Panc1 (cell line): ENCODE measurements at regions not wholly inside any gene's neighbourhood (a gene's known extent, or its start where the extent isn't known, plus 50 kb on each side); places are given as distances from the start of the nearest gene placed in this dataset. TPM values are rescaled to one million over a fixed set of nuclear protein-coding genes. Genes with fewer than 3 reads are reported as not detected.

Source experiments
- ATAC-seq: fragments of 200-7000 bp; cut with Tn5 transposase; 2 replicates; pipeline ENCODE4 v1.9.1; 2020; ENCODE audit warnings: mild to moderate bottlenecking, moderate library complexity
- BruUV-seq: library from RNA; stranded (reverse); fragments of 400-500 nt; replicated peaks from 2 replicates; lab custom pipeline; 2021; lab: Mats Ljungman, UMichigan
- CTCF ChIA-PET: fragments of 300-600 bp; sonication (Branson Sonifier 250); formaldehyde crosslinking; loops from one replicate; lab custom pipeline; 2022; ENCODE audit warnings: antibody characterized with exemption; lab: Charles Lee
- POLR2A ChIA-PET: fragments of 300-600 bp; sonication (Branson Sonifier 250); formaldehyde crosslinking; loops from one replicate; lab custom pipeline; 2022; ENCODE audit warnings: antibody characterized with exemption; lab: Charles Lee
- DNase-seq: peaks from one replicate; pipeline ENCODE4 v3.0.0-alpha.2; 2010; ENCODE audit warnings: low read depth, low spot score
- H3K27ac ChIP-seq: 2 replicates; pipeline ENCODE4 v1.5.1; 2011; ENCODE audit warnings: mild to moderate bottlenecking, low read length, inconsistent platforms
- H3K27me3 ChIP-seq: fragments of 200-500 bp; sonication (Bioruptor generic); 2 replicates; pipeline ENCODE4 v1.6.0; 2014; ENCODE audit warnings: low read length, inconsistent platforms; ENCODE audit not compliant: control insufficient read depth, insufficient read depth
- H3K36me3 ChIP-seq: fragments of 200-500 bp; sonication (Bioruptor generic); 2 replicates; pipeline ENCODE4 v1.5.1; 2014; ENCODE audit warnings: inconsistent platforms, mild to moderate bottlenecking, low read length, moderate library complexity; ENCODE audit not compliant: control insufficient read depth, insufficient read depth
- H3K4me1 ChIP-seq: 2 replicates; pipeline ENCODE4 v1.5.1; 2011; ENCODE audit warnings: inconsistent platforms, mild to moderate bottlenecking, low read length, moderate library complexity; ENCODE audit not compliant: control insufficient read depth, insufficient read depth
- H3K4me3 ChIP-seq, 2 experiments: 2 replicates each; pipeline ENCODE4 v1.5.1; 2011 to 2012; ENCODE audit warnings: low read depth in 2 of 2, low read length in 2 of 2, mild to moderate bottlenecking in 2 of 2, inconsistent platforms in 1 of 2, moderate library complexity in 1 of 2
- H3K9me3 ChIP-seq: fragments of 200-500 bp; sonication (Bioruptor generic); 2 replicates; pipeline ENCODE4 v1.5.1; 2014; ENCODE audit warnings: low read depth, mild to moderate bottlenecking, inconsistent platforms, low read length, moderate library complexity; ENCODE audit not compliant: control insufficient read depth, insufficient read depth
- POLR2AphosphoS5 ChIP-seq: IDR thresholded peaks from 2 replicates; pipeline ENCODE4 v1.6.1; 2012; ENCODE audit warnings: mild to moderate bottlenecking, low read depth, low read length, moderate library complexity
- SIN3A ChIP-seq: IDR thresholded peaks from 2 replicates; pipeline ENCODE4 v1.6.1; 2012; ENCODE audit warnings: low read depth, mild to moderate bottlenecking, low read length, moderate library complexity, borderline replicate concordance; ENCODE audit not compliant: insufficient read depth
- TCF7L2 ChIP-seq: IDR thresholded peaks from 2 replicates; pipeline ENCODE4 v1.6.1; 2011; ENCODE audit warnings: mild to moderate bottlenecking, low read depth, low read length, inconsistent platforms
- in situ Hi-C: cut with HindIII; loops from 2 replicates; pipeline ENCODE4 v1.10.0; 2016; ENCODE audit warnings: low sequenced_read_pairs, low pct_unique_long_range_greater_than_20kb
- intact Hi-C: fragments of 100-400 bp; cut with micrococcal nuclease; formaldehyde crosslinking; loops from one replicate; pipeline ENCODE4 v1.10.0; 2022; ENCODE audit not compliant: unreplicated experiment
- microRNA-seq: library from miRNA; unstranded; fragments of <30 nt; microRNA quantifications from one replicate; pipeline ENCODE4 v1.1.0, GENCODE V29; 2020; ENCODE audit not compliant: unreplicated experiment
- TF ChIP-seq, protein P1 (sequence below): fragments of 450-650 bp; IDR thresholded peaks from 2 replicates; pipeline ENCODE4 v1.5.1; 2017; ENCODE audit warnings: mild to moderate bottlenecking
- TF ChIP-seq, protein P2 (sequence below), 2 experiments: IDR thresholded peaks; 2 replicates each; pipeline ENCODE4 v1.6.1; 2011 to 2012; ENCODE audit warnings: low read depth in 2 of 2, control low read depth in 1 of 2, low read length in 1 of 2, mild to moderate bottlenecking in 1 of 2, moderate library complexity in 1 of 2; ENCODE audit not compliant: insufficient read depth in 1 of 2

DNA sequence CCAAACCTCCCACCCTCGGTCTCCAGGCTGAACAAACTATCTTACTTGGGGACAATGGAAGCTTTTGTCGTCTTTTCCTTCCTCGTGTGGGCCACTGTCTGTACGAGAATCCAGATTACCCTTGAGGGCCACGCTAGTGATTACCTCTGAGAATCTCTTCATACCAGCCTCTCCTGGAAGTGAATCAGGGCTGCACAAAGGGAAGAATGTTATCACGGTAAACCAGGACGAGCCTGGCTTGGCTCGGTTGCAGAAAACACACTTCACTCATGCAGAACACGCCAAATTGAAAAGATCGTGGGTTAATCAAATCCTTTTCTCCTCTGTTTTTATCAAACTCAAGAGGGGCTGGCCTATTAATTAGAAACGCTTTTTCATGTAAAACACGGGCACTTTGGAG is 51.6 kb upstream of the MYL2 start:
- intact Hi-C loops = no loop called here
- in situ Hi-C loops = no loop called here
- Histone ChIP-seq H3K4me3 (no peak overlapping the region), H3K9me3 (no peaks in the 10 kb centered on the region), H3K4me1 (no peaks in the 10 kb centered on the region), H3K27me3 (peaks cover 5% of the 10 kb centered on the region), H3K36me3 (no peaks in the 10 kb centered on the region), H3K27ac (no peak overlapping the region)
- ChIA-PET POLR2A (no interaction called here), CTCF (no interaction called here)
- no TSS peak for BruUV-seq
- TF ChIP-seq, protein P1, sequence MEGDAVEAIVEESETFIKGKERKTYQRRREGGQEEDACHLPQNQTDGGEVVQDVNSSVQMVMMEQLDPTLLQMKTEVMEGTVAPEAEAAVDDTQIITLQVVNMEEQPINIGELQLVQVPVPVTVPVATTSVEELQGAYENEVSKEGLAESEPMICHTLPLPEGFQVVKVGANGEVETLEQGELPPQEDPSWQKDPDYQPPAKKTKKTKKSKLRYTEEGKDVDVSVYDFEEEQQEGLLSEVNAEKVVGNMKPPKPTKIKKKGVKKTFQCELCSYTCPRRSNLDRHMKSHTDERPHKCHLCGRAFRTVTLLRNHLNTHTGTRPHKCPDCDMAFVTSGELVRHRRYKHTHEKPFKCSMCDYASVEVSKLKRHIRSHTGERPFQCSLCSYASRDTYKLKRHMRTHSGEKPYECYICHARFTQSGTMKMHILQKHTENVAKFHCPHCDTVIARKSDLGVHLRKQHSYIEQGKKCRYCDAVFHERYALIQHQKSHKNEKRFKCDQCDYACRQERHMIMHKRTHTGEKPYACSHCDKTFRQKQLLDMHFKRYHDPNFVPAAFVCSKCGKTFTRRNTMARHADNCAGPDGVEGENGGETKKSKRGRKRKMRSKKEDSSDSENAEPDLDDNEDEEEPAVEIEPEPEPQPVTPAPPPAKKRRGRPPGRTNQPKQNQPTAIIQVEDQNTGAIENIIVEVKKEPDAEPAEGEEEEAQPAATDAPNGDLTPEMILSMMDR = no peak
- TF ChIP-seq TCF7L2 (no peak), SIN3A (no peak), POLR2AphosphoS5 (no peak)
- ATAC-seq (no peak), DNase-seq (no peak)

DNA sequence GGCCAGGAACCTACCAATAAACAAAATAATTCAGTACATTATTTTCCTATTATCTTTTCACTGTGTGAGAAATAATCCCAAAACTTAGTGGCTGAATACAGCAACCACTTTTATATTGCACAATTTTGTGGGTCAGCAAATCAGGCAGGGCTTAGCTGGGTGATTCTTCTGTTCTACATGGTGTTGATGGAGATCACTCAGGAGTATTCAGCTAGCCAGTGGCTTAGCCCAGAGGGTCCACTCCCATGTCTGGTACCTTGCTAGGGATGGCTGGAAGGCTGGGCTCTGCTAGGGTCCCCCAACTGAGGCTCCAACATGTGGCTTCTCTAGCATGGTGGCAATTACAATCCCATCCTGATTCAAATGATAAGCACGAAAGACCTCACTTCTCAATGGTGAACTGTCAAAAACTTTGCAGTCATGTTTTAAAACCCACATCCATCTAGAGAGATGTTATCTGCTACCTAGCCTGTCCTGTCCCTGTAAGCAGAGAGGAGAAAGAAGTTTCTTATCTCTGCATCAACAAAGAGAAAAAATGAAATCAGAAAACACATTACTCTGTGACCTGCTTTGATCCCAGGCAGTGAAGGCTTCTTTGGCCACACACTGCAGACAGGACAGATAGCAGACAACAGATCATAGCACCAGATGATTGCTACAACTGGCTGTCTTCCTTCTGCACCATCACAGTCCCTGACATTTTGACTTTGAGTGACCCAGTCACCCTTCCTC is 51.0 kb upstream of the MYL2 start:
- Histone ChIP-seq H3K27ac (no peak overlapping the region), H3K36me3 (no peaks in the 10 kb centered on the region), H3K4me1 (no peaks in the 10 kb centered on the region), H3K4me3 (no peak overlapping the region), H3K9me3 (no peaks in the 10 kb centered on the region), H3K27me3 (peaks cover 5% of the 10 kb centered on the region)
- CTCF ChIA-PET = no interaction called here
- ATAC-seq (no peak), DNase-seq (no peak)
- intact Hi-C loops = no loop called here
- in situ Hi-C loops = no loop called here
- POLR2A ChIA-PET = no interaction called here
- no TSS peak for BruUV-seq
- TF ChIP-seq TCF7L2 = no peak
- TF ChIP-seq, protein P1 = no peak
- no peak for TF ChIP-seq SIN3A
- no peak for TF ChIP-seq POLR2AphosphoS5
- TF ChIP-seq, protein P2, sequence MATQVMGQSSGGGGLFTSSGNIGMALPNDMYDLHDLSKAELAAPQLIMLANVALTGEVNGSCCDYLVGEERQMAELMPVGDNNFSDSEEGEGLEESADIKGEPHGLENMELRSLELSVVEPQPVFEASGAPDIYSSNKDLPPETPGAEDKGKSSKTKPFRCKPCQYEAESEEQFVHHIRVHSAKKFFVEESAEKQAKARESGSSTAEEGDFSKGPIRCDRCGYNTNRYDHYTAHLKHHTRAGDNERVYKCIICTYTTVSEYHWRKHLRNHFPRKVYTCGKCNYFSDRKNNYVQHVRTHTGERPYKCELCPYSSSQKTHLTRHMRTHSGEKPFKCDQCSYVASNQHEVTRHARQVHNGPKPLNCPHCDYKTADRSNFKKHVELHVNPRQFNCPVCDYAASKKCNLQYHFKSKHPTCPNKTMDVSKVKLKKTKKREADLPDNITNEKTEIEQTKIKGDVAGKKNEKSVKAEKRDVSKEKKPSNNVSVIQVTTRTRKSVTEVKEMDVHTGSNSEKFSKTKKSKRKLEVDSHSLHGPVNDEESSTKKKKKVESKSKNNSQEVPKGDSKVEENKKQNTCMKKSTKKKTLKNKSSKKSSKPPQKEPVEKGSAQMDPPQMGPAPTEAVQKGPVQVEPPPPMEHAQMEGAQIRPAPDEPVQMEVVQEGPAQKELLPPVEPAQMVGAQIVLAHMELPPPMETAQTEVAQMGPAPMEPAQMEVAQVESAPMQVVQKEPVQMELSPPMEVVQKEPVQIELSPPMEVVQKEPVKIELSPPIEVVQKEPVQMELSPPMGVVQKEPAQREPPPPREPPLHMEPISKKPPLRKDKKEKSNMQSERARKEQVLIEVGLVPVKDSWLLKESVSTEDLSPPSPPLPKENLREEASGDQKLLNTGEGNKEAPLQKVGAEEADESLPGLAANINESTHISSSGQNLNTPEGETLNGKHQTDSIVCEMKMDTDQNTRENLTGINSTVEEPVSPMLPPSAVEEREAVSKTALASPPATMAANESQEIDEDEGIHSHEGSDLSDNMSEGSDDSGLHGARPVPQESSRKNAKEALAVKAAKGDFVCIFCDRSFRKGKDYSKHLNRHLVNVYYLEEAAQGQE (IDR thresholded peaks at IDR 0.05; ENCODE audit: insufficient read depth in 1 of 2, low read depth in 2 of 2, low read length in 1 of 2) = no peak

Small RNA genes lying in the stretch of these regions (microRNA-seq; reads per million reads assigned to microRNA genes)
- not detected for gene MIR6760
